GM23338 (cell line): ENCODE measurements at regions not wholly inside any gene's neighbourhood (a gene's known extent, or its start where the extent isn't known, plus 50 kb on each side); places are given as distances from the start of the nearest gene placed in this dataset.

Source experiments
- CREB1 ChIP-seq: fragments of 250-450 bp; sonication (Bioruptor Pico); IDR thresholded peaks from 2 replicates; pipeline ENCODE4 v1.5.0; 2020; ENCODE audit warnings: low read depth, mild to moderate bottlenecking, moderate library complexity
- CTCF ChIP-seq, 2 experiments: fragments of 200-600 bp in 1 of 2; sonication (generic) in 1 of 2; conservative IDR thresholded peaks; 2 replicates each; pipeline versions ENCODE4 v1.5.1 to v1.6.1; 2016 to 2017; ENCODE audit warnings: antibody characterized with exemption in 2 of 2, low read depth in 2 of 2, mild to moderate bottlenecking in 2 of 2, moderate library complexity in 1 of 2
- ETS1 ChIP-seq: IDR thresholded peaks from 2 replicates; pipeline ENCODE4 v1.6.1; 2016; ENCODE audit warnings: antibody characterized with exemption
- EZH2 ChIP-seq: fragments of 200-600 bp; sonication (generic); IDR thresholded peaks from one replicate; pipeline ENCODE4 v1.8.0; 2017; ENCODE audit warnings: antibody characterized with exemption, mild to moderate bottlenecking, low read depth; ENCODE audit not compliant: unreplicated experiment
- EZH2phosphoT487 ChIP-seq: fragments of 200-600 bp; sonication (generic); IDR thresholded peaks from one replicate; pipeline ENCODE4 v1.8.1; 2018; ENCODE audit warnings: antibody characterized with exemption; ENCODE audit not compliant: unreplicated experiment
- JUNB ChIP-seq: IDR thresholded peaks from one replicate; pipeline ENCODE4 v1.6.1; 2016; ENCODE audit warnings: antibody characterized with exemption; ENCODE audit not compliant: unreplicated experiment
- NANOG ChIP-seq: IDR thresholded peaks from 2 replicates; pipeline ENCODE4 v1.6.1; 2016; ENCODE audit warnings: antibody characterized with exemption, borderline replicate concordance
- POLR2AphosphoS5 ChIP-seq: IDR thresholded peaks from 2 replicates; pipeline ENCODE4 v1.6.1; 2016; ENCODE audit warnings: antibody characterized with exemption, low read depth
- REST ChIP-seq: IDR thresholded peaks from one replicate; pipeline ENCODE4 v1.6.1; 2018; ENCODE audit warnings: antibody characterized with exemption; ENCODE audit not compliant: unreplicated experiment
- STAT1 ChIP-seq: IDR thresholded peaks from one replicate; pipeline ENCODE4 v1.6.1; 2016; ENCODE audit warnings: antibody characterized with exemption; ENCODE audit not compliant: unreplicated experiment
- ZNF114 ChIP-seq: fragments of 250-450 bp; sonication (Bioruptor Pico); IDR thresholded peaks from 2 replicates; pipeline ENCODE4 v1.5.0; 2020; ENCODE audit warnings: mild to moderate bottlenecking, moderate library complexity

GRCh38 chr5:5629607-5629978 lies 207.1 kb downstream of the ICE1 start:
- no peak for TF ChIP-seq CTCF (conservative IDR thresholded peaks at IDR 0.05; ENCODE audit: low read depth in 2 of 2)
- TF ChIP-seq ETS1: no peak
- TF ChIP-seq POLR2AphosphoS5: no peak
- no peak for TF ChIP-seq JUNB
- TF ChIP-seq REST: no peak
- no peak for TF ChIP-seq CREB1 (CRISPR knock-in tag)
- no peak for TF ChIP-seq EZH2
- TF ChIP-seq EZH2phosphoT487: no peak
- TF ChIP-seq STAT1: no peak
- no peak for TF ChIP-seq NANOG
- no peak for TF ChIP-seq ZNF114 (CRISPR knock-in tag)
